NOMO-1 (cell line): ENCODE measurements at regions not wholly inside any gene's neighbourhood (a gene's known extent, or its start where the extent isn't known, plus 50 kb on each side); places are given as distances from the start of the nearest gene placed in this dataset.
"Not testable (repeated sequence)": the region's sequence is repeated elsewhere in the genome, so short reads cannot be mapped to it uniquely, and the experiment has no call there.

Experiments
- DNase-seq, 2 experiments: peaks; one replicate each; lab custom pipeline; 2025; ENCODE audit not compliant: unreplicated experiment in 2 of 2; lab: John Stamatoyannopoulos, UW

GRCh38 chr5:35561396-35561795 is 56.3 kb upstream of the SPEF2 start:
- no peak for DNase-seq

GRCh38 chr5:35557748-35558147 is 59.9 kb upstream of the SPEF2 start:
- DNase-seq: no peak

- no peak for DNase-seq
These were observed 60.5 kb upstream of the SPEF2 start for GRCh38 chr5:35557199-35557598.

- no peak for DNase-seq
These were observed 63.6 kb upstream of the SPEF2 start for GRCh38 chr5:35554016-35554415.

- no peak for DNase-seq
These were observed 72.5 kb upstream of the SPEF2 start for GRCh38 chr5:35545190-35545589.

GRCh38 chr5:35543408-35543807 is 74.3 kb upstream of the SPEF2 start:
- DNase-seq: peak; percentile 65 to 88

- no peak for DNase-seq
These were observed 77.7 kb upstream of the SPEF2 start for GRCh38 chr5:35540002-35540401.

GRCh38 chr5:35538198-35538931 is 79.3 kb upstream of the SPEF2 start:
- DNase-seq: peak; percentile 48 to 80

GRCh38 chr5:35533156-35533555 is 84.5 kb upstream of the SPEF2 start:
- DNase-seq: no peak

- DNase-seq: not testable (repeated sequence)
These were observed 86.1 kb upstream of the SPEF2 start for GRCh38 chr5:35531553-35531952.

GRCh38 chr5:35518104-35518503 is 99.6 kb upstream of the SPEF2 start:
- DNase-seq: peak; percentile 100

GRCh38 chr5:35516271-35516670 is 101.4 kb upstream of the SPEF2 start:
- DNase-seq: no peak

GRCh38 chr5:35513612-35514011 is 104.1 kb upstream of the SPEF2 start:
- no peak for DNase-seq

GRCh38 chr5:35502206-35502605 is 115.5 kb upstream of the SPEF2 start:
- DNase-seq: no peak

GRCh38 chr5:35488791-35489190 is 128.9 kb upstream of the SPEF2 start:
- DNase-seq: peak in 1 of 2 experiments; percentile 57

- no peak for DNase-seq
These were observed 129.6 kb upstream of the SPEF2 start for GRCh38 chr5:35488055-35488454.

GRCh38 chr5:35487233-35488025 is 130.2 kb upstream of the SPEF2 start:
- peak in 1 of 2 experiments; percentile 34 for DNase-seq

- no peak for DNase-seq
These were observed 132.2 kb upstream of the SPEF2 start for GRCh38 chr5:35485487-35485886.

- DNase-seq: peak; percentile 26 to 44
These were observed 133.4 kb upstream of the SPEF2 start for GRCh38 chr5:35484241-35484640.

GRCh38 chr5:35483780-35484179 is 133.9 kb upstream of the SPEF2 start:
- peak; percentile 84 to 98 for DNase-seq

- DNase-seq: peak; percentile 67 to 94
These were observed 134.5 kb upstream of the SPEF2 start for GRCh38 chr5:35483191-35483590.

GRCh38 chr5:35482167-35482755 is 135.4 kb upstream of the SPEF2 start:
- DNase-seq: no peak
